ENCODE measurements at regions not wholly inside any gene's neighbourhood (a gene's known extent, or its start where the extent isn't known, plus 50 kb on each side); places are given as distances from the start of the nearest gene placed in this dataset.
A peak's percentile ranks its signal among the peaks of the same experiment; 100 is the strongest.

- TF ChIP-seq CTCF (conservative IDR thresholded peaks at IDR 0.05): no peak
- no peak overlapping the region for H3K4me3 Mint-ChIP-seq
- H3K4me1 Mint-ChIP-seq (ENCODE audit: unreplicated experiment): peaks cover 35% of the 10 kb centered on the region
- no peak overlapping the region for H3K27ac Mint-ChIP-seq
- H3K9me3 Mint-ChIP-seq: peaks cover 8% of the 10 kb centered on the region
- DNase-seq (ENCODE audit: extremely low spot score, unreplicated experiment): no peak
- H3K36me3 Mint-ChIP-seq: no peaks in the 10 kb centered on the region
- H3K27me3 Mint-ChIP-seq: no peaks in the 10 kb centered on the region
These were observed 164.9 kb downstream of the SPRY1 start for GRCh38 chr4:123561525-123561924.

- H3K27me3 Mint-ChIP-seq: no peaks in the 10 kb centered on the region
- no peak for TF ChIP-seq CTCF (conservative IDR thresholded peaks at IDR 0.05)
- H3K4me3 Mint-ChIP-seq: no peak overlapping the region
- H3K36me3 Mint-ChIP-seq: no peaks in the 10 kb centered on the region
- H3K4me1 Mint-ChIP-seq (ENCODE audit: unreplicated experiment): peaks cover 25% of the 10 kb centered on the region
- no peak for DNase-seq (ENCODE audit: extremely low spot score, unreplicated experiment)
- no peak overlapping the region for H3K27ac Mint-ChIP-seq
- H3K9me3 Mint-ChIP-seq: peaks cover 8% of the 10 kb centered on the region
These were observed 166.6 kb downstream of the SPRY1 start for GRCh38 chr4:123562994-123563750.

GRCh38 chr4:123564758-123565346, 168.3 kb downstream of the SPRY1 start:
- Mint-ChIP-seq H3K4me1 (ENCODE audit: unreplicated experiment) (peaks cover 13% of the 10 kb centered on the region), H3K36me3 (no peaks in the 10 kb centered on the region), H3K4me3 (no peak overlapping the region), H3K27ac (no peak overlapping the region), H3K9me3 (peaks cover 8% of the 10 kb centered on the region), H3K27me3 (no peaks in the 10 kb centered on the region)
- no peak for DNase-seq (ENCODE audit: extremely low spot score, unreplicated experiment)
- TF ChIP-seq CTCF (conservative IDR thresholded peaks at IDR 0.05): peak; percentile 80

- Mint-ChIP-seq H3K4me3 (no peak overlapping the region), H3K27ac (no peak overlapping the region), H3K4me1 (ENCODE audit: unreplicated experiment) (peaks cover 4% of the 10 kb centered on the region), H3K36me3 (no peaks in the 10 kb centered on the region), H3K9me3 (peaks cover 15% of the 10 kb centered on the region), H3K27me3 (no peaks in the 10 kb centered on the region)
- TF ChIP-seq CTCF (conservative IDR thresholded peaks at IDR 0.05): no peak
- DNase-seq (ENCODE audit: extremely low spot score, unreplicated experiment): no peak
These were observed 172.3 kb downstream of the SPRY1 start for GRCh38 chr4:123568936-123569335.

GRCh38 chr4:123569541-123569940, 172.9 kb downstream of the SPRY1 start:
- no peak for DNase-seq (ENCODE audit: extremely low spot score, unreplicated experiment)
- no peak for TF ChIP-seq CTCF (conservative IDR thresholded peaks at IDR 0.05)
- H3K4me3 Mint-ChIP-seq: no peak overlapping the region

More at GRCh38 chr4:123569541-123569940, 172.9 kb downstream of the SPRY1 start:
- H3K27ac Mint-ChIP-seq: no peak overlapping the region
- H3K4me1 Mint-ChIP-seq (ENCODE audit: unreplicated experiment): peaks cover 2% of the 10 kb centered on the region
- H3K36me3 Mint-ChIP-seq: no peaks in the 10 kb centered on the region
- H3K9me3 Mint-ChIP-seq: peaks cover 15% of the 10 kb centered on the region
- H3K27me3 Mint-ChIP-seq: no peaks in the 10 kb centered on the region
